NCI-H1048 (cell line): ENCODE measurements at regions not wholly inside any gene's neighbourhood (a gene's known extent, or its start where the extent isn't known, plus 50 kb on each side); places are given as distances from the start of the nearest gene placed in this dataset.

Source experiments
- DNase-seq: peaks from one replicate; lab custom pipeline; 2025; lab: John Stamatoyannopoulos, UW

DNA sequence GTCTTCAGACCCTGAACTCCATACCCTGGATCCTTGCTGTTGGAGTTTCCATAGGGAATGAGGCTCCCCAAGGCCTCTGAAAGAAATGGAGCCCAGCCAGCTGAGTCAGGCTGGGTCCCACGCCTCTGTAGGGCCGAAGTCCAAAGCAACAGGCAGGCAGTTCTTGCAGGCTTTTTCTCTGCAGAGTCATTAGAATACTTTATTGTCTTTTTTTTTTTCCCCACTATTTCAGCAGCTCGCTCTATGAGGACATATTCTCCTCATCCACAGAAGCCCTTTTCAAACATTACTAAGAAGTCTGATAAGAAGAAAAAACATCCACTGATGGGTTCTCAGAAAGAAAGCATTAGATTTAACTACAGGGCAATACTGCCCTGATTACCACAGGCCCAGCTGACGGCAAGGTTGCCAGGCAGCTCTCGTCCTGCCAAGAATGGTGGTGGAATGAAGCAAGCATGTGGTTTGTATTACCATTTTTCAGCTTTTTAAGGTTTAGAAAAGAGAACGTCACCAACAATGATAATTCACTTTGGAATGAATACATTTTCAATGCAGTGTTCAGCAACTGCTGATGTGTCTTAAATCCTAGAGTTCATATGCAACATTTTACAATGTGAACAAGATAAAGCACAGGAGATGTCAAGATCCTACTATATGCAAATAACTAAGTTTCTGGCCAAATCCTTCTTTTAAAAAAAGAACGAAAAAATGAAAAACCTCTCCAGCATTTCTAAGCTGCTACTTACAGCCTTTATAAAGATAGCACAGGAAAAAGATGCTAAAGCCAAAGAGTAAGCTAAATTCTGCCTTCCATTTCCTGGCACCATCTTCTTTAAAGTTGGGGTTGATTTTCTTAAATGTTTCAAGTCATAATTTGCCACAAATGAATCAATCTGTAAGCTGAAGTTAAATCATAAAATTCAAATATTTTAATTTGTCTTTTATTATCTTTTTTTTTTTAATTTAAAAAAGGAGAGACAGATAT is 223.6 kb upstream of the CITED2 start:
- no peak for DNase-seq

DNA sequence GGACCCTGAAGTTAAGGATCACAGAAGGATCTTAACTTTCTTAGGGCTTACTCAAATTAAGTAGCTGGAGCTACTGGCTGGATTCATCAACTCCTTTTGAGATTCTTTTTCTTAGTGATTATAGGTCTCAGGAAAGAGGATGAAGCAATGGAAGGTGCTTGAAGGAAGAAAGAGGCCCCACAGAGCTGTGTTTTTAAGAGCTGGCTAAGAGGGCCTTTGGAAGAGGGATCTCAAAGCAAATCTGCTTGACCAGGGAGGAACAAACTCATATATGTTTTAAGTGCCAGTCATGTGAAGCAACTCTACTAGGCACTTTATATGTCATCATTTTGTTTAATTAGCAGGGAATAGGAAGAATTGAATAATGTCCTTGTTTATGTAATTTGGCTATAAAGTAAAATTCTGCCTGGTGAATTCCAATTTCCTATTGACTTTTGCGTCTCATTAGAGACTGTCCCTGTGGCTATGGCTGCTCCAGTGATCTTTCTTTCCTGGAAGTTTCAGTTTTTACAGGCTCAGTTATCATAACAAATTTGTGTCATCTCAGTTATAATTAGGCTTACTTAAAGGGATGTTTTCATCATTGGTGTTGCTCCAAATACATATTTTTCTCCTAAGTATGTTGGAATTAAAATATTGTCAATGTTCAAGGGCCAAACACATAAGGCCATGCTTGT is 222.8 kb upstream of the CITED2 start:
- DNase-seq, result no peak

DNA sequence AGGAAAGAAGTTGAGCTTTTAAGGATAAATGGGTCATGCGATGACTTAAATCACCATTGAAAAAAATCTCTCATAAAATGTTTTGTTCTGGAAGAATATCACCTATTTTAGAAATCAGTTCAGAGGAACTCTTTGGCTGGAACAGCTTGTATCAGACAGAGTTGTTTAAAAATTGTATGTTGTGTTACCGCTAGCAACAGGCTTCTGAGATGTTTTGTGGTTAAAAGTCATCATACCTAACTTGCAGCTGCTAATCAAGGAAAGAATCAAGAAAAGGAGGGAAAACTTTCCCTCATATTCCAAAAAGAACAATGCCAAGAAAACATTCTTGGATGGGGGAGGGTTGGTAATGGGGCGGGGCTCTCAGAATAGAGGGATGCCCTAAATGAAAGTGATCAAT is 220.7 kb upstream of the CITED2 start:
- DNase-seq, result no peak

DNA sequence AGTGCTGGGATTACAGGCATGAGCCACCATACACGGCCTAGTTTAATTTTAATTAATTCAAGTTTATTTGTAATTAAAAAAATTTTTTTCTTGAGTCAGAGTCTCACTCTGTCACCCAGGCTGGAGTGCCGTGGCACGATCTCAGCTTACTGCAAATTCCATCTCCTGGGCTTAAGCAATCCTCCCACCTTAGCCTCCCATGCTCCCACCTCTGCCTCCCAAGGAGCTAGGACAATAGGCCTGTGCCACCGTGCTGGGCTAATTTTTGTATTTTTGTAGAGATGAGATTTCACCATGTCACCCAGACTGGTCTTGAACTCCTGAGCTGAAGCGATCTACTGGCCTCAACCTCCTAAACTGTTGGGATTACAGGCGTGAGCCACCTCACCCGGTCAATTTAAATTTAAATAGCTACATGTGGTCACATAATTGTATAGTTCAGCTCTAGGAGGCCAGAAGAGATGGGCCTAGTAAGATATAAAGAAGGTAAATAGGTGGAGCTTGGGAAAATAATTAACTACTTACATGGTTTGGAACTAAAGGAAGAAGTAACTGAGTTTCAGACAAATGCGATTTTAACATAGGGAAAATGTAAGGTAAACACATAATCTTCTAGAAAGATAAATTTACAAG is 220.0 kb upstream of the CITED2 start:
- no peak for DNase-seq

DNA sequence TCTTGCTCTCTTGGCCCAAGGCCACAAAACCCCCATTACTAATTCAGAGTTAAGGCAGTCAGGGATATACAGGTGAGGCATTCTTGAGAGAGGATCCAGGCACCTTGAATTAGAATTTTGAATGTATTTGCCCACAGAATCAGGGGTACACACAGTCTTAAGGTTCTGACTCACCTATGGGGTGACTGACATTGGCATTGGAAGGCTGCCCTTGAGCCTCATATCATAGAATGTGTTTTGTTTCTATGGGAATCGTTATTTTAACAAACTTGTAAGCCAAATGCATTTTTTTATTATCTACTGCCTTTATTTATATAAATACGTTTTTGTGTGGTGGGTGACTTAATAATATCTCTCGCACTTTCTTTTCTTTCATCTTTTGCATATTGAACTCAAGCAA is 218.6 kb upstream of the CITED2 start:
- no peak for DNase-seq

DNA sequence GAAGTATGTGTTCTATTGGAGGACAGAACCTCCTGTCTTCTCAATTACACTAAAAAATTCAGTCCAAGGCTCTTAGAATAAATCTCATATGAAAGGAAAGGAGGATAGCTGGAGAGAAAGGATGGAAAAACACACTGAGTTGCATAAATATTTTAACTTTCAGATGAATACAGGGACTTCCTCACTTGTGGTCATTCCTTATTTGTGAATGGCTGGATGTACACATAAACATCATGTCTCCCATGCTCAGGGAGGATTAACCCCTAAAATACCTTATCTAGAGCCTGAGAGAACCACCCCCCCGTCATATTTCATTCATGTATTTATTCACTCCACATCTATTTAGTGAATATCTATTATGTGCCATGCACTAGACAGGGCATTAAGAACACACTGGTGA is 217.6 kb upstream of the CITED2 start:
- no peak for DNase-seq

DNA sequence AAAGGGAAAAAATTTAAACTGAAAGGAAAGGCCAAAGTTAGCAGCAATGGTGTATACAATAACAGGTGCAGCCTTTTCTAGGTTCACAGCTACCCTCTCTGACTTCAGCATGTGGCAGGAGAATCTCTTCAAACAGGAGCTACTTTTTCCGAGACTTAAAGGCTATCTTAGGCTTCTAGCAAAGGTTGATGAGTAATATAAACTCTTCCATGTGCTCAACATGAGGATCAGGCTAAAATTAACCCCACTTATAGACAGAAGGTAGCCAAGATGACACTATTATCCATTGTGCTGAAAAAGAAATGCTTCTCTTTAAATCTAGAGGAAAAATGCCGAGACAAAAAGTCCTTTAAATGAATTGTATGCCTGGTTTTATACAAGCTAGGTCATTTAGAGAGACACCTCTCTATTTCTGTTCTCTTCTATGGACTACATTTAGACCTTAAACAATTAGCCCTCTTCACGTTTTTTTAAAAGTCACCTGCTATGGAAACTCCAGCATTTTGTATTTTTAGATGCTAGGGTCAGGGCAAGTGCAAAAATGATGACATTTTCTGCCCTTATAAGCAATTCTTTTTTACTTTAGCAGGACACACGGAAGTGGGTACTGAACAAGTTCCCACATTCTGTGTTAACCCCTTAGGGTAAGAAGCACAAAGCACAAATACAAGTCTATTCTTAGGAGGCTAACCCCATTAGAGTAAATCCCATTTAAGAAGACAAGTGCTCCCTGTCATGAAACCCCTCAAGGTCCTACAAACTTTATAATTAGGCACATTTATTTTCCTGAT is 216.8 kb upstream of the CITED2 start:
- DNase-seq, result no peak

DNA sequence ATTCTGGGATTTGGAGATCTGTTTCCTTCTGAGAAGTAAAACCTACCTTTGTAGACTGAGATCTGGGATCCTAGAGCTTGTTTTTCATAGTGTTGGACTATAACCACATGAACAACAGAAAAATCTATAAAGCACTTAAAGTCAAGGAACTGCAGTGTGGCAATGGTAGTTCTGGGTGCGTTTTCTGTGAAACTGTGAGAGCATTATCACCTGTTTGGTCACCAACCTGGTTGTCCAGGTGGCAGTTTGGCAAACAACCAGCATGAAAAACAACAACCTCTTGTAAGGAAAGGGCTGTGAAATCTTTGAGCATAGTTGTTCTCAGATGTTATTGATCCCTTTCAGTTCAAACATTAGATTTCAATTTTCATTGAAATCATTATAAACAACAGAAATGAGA is 215.8 kb upstream of the CITED2 start:
- no peak for DNase-seq

DNA sequence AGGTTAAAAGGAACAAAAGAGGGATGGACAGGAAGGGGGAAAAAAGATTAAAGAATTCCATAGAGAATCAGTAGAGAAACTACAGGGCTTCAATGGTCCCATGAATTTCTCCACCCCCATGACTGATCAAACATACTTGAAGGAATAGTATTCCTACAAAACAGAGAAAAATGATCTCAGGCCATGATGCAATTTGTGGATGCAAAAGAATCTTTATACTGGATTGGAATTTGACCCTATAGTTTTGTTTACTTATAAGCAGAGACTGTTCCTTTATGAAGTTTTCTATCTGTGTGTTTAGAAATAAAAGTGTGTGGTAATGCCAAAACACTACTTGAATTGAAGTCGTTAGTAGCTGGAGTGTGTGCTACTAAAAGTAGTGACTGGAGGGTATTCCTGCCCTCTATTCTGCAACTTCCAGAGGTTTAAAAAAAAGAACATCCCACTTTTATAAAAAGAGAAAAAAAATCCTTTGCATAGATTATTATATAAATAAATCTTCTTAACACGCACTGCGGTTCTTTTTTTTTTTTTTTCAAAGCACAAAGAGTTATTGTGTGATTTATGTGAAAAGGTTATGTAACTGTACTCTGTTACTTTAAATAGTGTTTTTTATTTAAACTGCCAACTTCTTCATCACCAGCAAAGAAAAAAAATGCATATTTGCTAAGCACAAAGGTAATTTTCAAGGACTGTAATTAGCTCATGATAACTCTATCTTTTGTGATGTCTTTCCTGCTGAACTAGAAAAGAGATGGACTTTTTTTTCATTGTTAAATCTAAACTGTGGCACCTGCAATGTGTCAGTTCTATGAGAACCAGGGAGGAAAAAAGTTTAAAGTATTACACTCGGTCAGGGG is 214.5 kb upstream of the CITED2 start:
- peak; percentile 10 for DNase-seq

DNA sequence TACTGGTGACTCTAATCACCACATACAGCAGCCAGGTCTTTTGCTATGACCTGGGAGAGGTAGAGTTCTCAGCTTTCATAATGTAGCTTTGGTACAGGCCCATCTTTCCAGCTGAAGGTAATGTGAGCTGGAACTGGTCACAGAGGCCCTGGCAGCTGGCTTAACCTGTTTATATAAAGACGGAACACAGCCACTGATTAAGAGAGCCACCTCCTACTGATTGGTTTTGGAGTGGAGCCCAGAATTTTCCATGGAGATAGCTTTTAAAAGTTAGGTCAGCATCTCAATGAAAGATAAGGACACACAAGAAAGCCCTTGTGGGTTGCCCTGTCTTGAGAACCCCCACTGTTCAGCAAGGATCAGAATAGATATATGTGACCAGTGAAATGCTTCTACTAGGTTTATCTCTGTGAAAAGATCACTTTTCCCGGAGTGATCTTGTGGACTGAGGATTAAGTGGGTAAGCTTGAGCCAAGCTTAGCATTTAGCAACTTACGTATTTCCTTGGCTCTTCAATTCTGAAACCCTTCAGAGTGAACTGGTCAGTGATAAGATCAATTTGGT is 213.7 kb upstream of the CITED2 start:
- peak; percentile 7 for DNase-seq

DNA sequence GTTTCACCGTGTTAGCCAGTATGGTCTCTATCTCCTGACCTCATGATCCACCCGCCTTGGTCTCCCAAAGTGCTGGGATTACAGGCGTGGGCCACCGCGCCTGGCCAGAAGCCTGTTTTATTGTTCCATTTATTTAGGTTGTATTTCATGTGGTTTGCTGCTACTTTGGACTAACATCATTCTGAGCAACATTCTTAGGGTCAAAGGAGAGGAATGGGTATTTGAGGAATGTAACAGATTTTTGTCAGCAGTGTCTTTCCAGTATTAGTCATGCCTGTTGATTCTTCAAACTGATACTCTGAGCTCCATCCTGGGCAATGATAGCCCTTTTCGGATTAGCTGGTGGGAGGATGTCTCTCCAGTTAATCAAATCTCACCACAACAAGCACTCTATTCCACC is 213.0 kb upstream of the CITED2 start:
- no peak for DNase-seq

DNA sequence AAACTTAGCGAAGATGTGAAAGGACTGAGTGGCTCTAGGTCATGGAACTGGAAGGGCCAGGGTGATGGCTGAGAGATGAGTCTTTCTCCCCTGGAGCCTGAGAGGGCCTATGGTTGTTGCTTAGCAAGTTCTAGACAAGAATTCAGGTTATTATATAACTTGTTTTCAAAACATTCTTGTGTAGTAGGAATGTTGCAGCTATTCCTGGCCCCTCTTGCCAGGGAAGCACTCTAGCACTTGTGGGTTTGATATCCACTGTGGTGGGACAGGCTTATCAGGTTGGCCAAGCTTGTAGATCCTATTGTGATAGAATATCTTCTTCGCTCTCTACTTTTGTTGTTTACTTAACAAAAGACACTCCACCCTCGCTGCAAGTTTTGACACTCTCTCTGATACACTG is 211.8 kb upstream of the CITED2 start:
- DNase-seq, result no peak

DNA sequence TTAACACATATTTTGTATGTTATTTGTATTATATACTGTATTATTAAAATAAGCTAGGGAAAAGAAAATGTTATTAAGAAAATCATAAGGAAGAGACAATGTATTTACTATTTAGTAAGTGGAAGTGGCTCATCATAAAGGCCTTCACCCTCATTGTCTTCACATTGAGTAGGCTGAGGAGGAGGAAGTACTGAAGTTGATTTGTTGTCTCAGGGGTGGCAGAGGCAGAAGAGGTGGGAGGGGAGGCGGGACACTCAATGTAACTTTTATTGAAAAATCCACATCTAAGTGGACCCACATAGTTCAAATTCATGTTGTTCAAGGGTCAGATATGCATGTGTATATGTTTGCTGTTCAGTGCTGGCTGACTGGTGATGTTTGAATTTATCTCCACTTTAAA is 210.2 kb upstream of the CITED2 start:
- DNase-seq, result no peak

DNA sequence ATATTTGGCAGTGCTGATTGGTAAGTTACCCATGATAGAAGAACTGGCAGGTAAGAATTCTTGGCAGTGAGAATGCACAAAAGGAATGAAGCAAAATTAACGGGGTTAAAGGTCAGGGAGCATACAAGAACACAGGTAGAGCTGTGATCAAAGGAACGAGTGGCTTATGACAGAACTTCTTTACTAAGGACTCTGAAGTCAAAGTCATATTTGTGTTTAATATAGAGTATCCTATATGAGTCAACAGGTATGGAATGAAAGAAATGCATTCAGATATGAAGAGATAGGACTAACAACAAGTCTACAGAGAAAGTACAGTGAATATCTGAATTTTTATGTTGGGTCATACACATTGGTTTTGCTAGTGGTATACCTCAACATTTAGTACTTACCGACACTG is 209.0 kb upstream of the CITED2 start:
- no peak for DNase-seq

DNA sequence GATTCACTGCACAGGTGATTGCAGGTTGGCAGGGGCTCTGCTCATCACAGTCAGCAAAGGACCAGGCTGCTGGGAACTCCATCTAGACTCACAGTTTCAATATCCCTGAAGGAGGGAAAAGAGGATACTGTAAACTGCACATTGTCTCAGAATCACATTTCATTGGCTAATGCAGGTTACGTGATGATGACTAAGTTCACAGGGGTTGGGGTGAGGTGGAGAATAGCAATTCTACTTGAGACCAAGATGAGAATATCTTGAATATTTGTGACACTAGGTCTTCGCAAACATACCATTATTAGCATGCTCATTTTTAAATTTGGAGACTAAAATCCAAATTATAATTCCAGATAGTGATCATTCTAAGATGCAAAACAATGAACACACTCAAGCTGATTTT is 208.5 kb upstream of the CITED2 start:
- no peak for DNase-seq

DNA sequence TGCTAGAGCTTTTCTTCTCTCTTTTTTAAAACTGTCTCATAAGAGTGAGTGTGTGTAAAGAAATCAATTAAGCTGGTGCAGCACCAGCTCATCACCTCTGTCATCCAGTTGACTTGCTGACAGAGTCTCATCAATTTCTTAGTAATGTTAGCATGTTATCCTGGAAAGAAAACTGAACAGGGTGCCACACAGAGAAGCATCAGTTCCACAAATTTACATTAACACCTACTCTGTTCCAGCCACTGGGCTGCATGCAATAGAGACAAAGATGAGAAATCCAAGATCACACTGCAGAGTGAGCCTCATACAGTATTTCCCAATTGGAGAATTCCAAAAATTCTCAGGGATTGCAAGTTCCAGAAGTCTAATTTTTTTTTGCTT is 207.0 kb upstream of the CITED2 start:
- no peak for DNase-seq

DNA sequence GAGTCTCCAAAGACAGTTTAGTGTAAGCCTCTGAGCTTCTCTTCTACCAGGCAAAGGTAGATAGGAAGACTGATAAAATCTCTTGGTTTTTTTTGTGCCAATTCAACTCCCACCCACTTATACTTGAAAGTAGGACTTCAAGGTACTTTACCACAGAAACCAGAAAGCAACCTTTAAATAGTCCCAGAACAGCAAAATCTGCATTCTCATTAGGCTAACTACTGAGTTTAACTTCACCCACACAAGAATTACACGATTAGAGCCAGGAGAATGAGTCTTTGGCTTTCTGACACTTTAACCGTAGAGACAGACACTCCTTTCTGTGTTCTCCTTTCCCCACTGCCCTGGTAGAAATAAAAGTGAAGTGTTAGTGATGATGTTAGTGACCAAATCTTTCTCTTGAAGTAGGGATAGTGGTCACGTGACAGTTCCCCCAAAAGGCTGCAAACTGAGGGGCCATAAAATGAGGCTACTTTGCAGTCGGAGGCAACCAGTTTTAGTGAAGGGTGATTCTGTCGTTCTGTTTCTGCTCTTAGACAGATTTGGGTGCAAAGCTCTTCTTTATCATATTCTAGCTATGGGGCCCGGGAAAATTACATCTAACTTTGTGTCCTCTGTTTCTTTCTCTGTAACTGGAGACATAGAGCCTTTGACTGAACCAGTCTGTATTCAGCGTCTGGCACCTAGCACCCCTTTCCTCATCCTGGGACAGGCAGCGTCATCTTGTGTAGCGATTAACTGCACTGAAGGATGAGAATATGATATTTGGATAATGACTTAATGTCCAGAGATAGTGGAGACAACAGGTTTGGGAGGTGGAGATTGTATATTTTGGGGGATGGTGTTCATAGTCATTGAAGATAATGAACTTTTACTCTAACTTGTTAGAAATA is 206.4 kb upstream of the CITED2 start:
- no peak for DNase-seq

DNA sequence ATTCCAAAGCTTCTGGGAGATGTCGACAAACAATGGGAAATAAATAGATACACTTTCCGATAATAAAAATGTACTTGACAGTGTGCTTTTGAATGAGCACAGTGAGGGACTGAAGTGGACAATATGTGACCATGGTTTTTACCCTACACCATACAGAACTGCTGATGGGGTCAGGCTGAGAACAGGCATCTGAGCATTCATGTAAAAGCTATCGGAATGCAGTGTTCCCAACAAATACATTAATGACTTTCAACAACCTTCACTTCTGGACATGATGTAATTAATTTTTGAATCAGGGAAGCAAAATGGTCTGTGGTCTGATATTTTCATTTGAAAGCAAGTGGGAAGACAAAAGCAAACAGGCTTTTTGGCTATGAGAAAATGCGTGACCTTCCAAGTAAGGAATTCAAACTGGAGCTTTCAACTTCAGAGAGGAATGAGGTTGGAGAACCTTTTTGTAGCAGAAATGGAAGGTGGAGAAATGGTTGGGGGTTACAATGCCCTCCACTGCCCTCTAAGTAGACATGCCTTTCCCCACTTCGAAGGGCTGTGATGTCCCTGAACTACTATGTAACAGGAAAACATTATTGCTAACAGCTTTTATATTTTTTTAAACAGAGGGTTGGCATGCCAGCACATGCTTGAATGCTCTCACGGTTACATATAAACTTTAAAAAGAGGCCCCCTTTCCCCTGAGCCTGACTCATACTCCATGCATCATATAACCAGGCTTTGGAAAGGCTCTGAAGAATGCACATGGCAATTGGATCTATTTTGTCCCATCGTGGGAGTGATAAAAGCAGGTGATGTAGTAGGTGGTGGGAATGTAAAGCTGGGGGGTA is 203.5 kb upstream of the CITED2 start:
- no peak for DNase-seq
